ENCODE measurements at regions not wholly inside any gene's neighbourhood (a gene's known extent, or its start where the extent isn't known, plus 50 kb on each side); places are given as distances from the start of the nearest gene placed in this dataset.

DNA sequence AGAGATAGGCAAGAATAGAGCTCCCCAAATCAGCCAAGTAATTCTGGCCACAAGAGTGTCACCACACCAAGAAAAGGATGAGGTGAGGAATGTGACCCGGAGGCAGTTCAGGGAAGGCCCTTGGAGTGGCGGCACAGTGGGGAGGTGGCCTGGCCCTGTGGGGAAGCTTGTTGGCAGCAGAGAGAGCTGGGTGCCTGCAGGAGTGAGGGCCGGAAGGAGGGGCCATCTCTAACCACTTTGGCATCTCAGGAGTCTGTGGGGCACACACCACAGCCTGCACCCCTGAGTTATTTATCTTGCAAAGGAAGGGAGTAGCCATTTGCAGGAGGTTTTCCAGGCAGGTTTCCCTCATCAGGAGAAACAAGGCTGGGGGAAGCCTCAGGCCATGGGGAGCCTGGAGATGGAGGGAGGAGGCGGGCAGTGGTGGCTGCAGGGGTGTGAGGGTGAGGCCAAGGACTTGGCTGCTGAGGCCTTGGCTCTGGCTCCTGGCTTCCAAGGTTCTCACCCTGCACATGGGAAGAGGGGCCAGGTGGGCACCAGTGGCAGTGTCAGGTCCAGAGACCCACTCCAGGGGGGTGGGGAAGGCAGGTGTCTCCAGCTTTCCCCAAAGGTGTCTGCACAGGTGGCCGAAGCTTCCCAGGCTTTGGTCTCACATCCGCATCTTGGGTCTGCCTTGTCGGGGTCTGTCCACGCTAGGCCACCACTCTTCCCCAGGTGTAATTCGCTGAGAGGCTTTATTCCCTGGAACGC, 370.2 kb downstream of the CTTN start:
- Histone ChIP-seq H3K9ac (ENCODE audit: low read depth, low read length) (no peak overlapping the region), H3K79me2 (ENCODE audit: insufficient read depth, low read length) (no peaks in the 10 kb centered on the region), H3K4me2 (ENCODE audit: insufficient read depth, low read length) (no peak overlapping the region), H4K20me1 (ENCODE audit: insufficient read depth, low read length) (no peaks in the 10 kb centered on the region), H2AFZ (ENCODE audit: low read depth, low read length) (no peak overlapping the region), H3K36me3 (ENCODE audit: insufficient read depth, low read length) (no peaks in the 10 kb centered on the region), H3K27me3 (ENCODE audit: insufficient read depth, low read length, poor library complexity) (no peaks in the 10 kb centered on the region), H3K9me3 (ENCODE audit: insufficient read depth, low read length, severe bottlenecking) (no peaks in the 10 kb centered on the region), H3K27ac (ENCODE audit: low read length) (no peak overlapping the region), H3K4me1 (ENCODE audit: insufficient read depth, low read length) (no peaks in the 10 kb centered on the region), H3K4me3 (ENCODE audit: low read depth in 1 of 2, low read length in 2 of 2) (no peak overlapping the region)
- no peak for DNase-seq
- ATAC-seq (ENCODE audit: insufficient read depth, low read depth): no peak
- TF ChIP-seq EZH2 (IDR thresholded peaks at IDR 0.05; ENCODE audit: borderline replicate concordance, low read depth, low read length, severe bottlenecking): no peak
- TF ChIP-seq, protein P1, sequence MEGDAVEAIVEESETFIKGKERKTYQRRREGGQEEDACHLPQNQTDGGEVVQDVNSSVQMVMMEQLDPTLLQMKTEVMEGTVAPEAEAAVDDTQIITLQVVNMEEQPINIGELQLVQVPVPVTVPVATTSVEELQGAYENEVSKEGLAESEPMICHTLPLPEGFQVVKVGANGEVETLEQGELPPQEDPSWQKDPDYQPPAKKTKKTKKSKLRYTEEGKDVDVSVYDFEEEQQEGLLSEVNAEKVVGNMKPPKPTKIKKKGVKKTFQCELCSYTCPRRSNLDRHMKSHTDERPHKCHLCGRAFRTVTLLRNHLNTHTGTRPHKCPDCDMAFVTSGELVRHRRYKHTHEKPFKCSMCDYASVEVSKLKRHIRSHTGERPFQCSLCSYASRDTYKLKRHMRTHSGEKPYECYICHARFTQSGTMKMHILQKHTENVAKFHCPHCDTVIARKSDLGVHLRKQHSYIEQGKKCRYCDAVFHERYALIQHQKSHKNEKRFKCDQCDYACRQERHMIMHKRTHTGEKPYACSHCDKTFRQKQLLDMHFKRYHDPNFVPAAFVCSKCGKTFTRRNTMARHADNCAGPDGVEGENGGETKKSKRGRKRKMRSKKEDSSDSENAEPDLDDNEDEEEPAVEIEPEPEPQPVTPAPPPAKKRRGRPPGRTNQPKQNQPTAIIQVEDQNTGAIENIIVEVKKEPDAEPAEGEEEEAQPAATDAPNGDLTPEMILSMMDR (IDR thresholded peaks at IDR 0.05; ENCODE audit: borderline replicate concordance, extremely low read depth, low read length, poor library complexity, severe bottlenecking): no peak

DNA sequence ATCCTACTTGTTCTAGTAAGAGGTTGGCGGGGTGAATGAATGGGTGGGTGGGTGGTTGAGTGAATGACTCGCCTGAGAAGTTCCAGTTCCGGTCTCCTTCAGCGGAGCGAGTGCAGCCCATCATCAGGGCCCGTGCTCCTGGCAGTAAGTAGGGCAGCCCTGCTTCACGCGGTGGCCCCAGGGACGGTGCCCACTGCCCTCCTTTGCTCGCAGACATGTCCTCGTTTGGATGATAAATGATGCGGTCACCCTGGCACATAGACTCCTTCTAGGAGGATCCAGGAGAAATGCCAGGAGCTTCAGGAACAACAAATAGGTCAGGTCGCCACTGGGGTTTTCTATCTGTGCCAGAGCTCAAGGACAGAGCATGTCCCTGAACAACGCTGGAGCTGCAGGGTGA, 370.8 kb downstream of the CTTN start:
- Histone ChIP-seq H3K4me3 (ENCODE audit: low read depth in 1 of 2, low read length in 2 of 2) (no peak overlapping the region), H4K20me1 (ENCODE audit: insufficient read depth, low read length) (no peaks in the 10 kb centered on the region), H3K27ac (ENCODE audit: low read length) (no peak overlapping the region), H3K4me1 (ENCODE audit: insufficient read depth, low read length) (no peaks in the 10 kb centered on the region), H2AFZ (ENCODE audit: low read depth, low read length) (no peak overlapping the region), H3K9ac (ENCODE audit: low read depth, low read length) (no peak overlapping the region), H3K4me2 (ENCODE audit: insufficient read depth, low read length) (no peak overlapping the region), H3K79me2 (ENCODE audit: insufficient read depth, low read length) (no peaks in the 10 kb centered on the region), H3K27me3 (ENCODE audit: insufficient read depth, low read length, poor library complexity) (no peaks in the 10 kb centered on the region), H3K36me3 (ENCODE audit: insufficient read depth, low read length) (no peaks in the 10 kb centered on the region), H3K9me3 (ENCODE audit: insufficient read depth, low read length, severe bottlenecking) (no peaks in the 10 kb centered on the region)
- TF ChIP-seq, protein P1 (IDR thresholded peaks at IDR 0.05; ENCODE audit: borderline replicate concordance, extremely low read depth, low read length, poor library complexity, severe bottlenecking): no peak
- no peak for TF ChIP-seq EZH2 (IDR thresholded peaks at IDR 0.05; ENCODE audit: borderline replicate concordance, low read depth, low read length, severe bottlenecking)
- no peak for DNase-seq
- ATAC-seq (ENCODE audit: insufficient read depth, low read depth): no peak

DNA sequence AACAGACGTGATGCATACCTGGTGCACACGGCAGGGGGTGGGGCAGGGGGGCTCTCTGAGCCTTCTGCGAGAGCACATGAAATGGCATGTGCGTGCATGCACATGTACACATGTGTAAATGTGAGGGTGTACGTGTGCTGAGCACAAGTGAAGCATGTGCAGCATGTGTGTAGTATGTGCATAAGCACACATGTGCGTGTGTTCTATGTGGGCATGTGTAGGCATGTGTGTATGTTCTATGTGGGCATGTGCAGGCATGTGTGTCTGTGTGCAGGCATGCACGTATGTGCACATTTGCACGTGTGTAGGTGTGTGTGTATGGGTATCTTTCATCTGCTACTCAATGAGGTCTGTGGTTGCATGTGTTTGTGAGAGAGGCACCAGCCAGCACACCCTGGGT, 371.2 kb downstream of the CTTN start:
- Histone ChIP-seq H3K36me3 (ENCODE audit: insufficient read depth, low read length) (no peaks in the 10 kb centered on the region), H3K9ac (ENCODE audit: low read depth, low read length) (no peak overlapping the region), H3K79me2 (ENCODE audit: insufficient read depth, low read length) (no peaks in the 10 kb centered on the region), H3K9me3 (ENCODE audit: insufficient read depth, low read length, severe bottlenecking) (no peaks in the 10 kb centered on the region), H4K20me1 (ENCODE audit: insufficient read depth, low read length) (no peaks in the 10 kb centered on the region), H3K4me2 (ENCODE audit: insufficient read depth, low read length) (no peak overlapping the region), H3K4me3 (ENCODE audit: low read depth in 1 of 2, low read length in 2 of 2) (no peak overlapping the region), H3K4me1 (ENCODE audit: insufficient read depth, low read length) (no peaks in the 10 kb centered on the region), H3K27me3 (ENCODE audit: insufficient read depth, low read length, poor library complexity) (no peaks in the 10 kb centered on the region), H3K27ac (ENCODE audit: low read length) (no peak overlapping the region), H2AFZ (ENCODE audit: low read depth, low read length) (no peak overlapping the region)
- no peak for TF ChIP-seq EZH2 (IDR thresholded peaks at IDR 0.05; ENCODE audit: borderline replicate concordance, low read depth, low read length, severe bottlenecking)
- TF ChIP-seq, protein P1 (IDR thresholded peaks at IDR 0.05; ENCODE audit: borderline replicate concordance, extremely low read depth, low read length, poor library complexity, severe bottlenecking): no peak
- DNase-seq: no peak
- no peak for ATAC-seq (ENCODE audit: insufficient read depth, low read depth)
